OCI-LY1 (cell line): ENCODE measurements at regions not wholly inside any gene's neighbourhood (a gene's known extent, or its start where the extent isn't known, plus 50 kb on each side); places are given as distances from the start of the nearest gene placed in this dataset.

Experiments
- H2AFZ ChIP-seq: fragments of 200-600 bp; sonication (generic), shearing (Covaris generic); 2 replicates; pipeline ENCODE4 v1.6.0; 2014; ENCODE audit warnings: antibody characterized with exemption, mild to moderate bottlenecking, low read length
- H3F3A ChIP-seq: fragments of 200-600 bp; sonication (generic), shearing (Covaris generic); 2 replicates; pipeline ENCODE4 v1.6.0; 2014; ENCODE audit warnings: mild to moderate bottlenecking, antibody characterized with exemption, low read length, moderate library complexity; ENCODE audit not compliant: insufficient read depth
- H3K27ac ChIP-seq: fragments of 200-600 bp; sonication (generic); 2 replicates; pipeline ENCODE4 v1.5.1; 2014; ENCODE audit warnings: low read length, mixed run types, mild to moderate bottlenecking, low read depth; ENCODE audit not compliant: poor library complexity, severe bottlenecking
- H3K27me3 ChIP-seq: fragments of 200-600 bp; sonication (generic); 2 replicates; pipeline ENCODE4 v1.6.0; 2014; ENCODE audit warnings: antibody characterized with exemption, mild to moderate bottlenecking, low read length, moderate library complexity; ENCODE audit not compliant: insufficient read depth
- H3K36me3 ChIP-seq: fragments of 200-600 bp; sonication (generic); 2 replicates; pipeline ENCODE4 v1.6.1; 2014; ENCODE audit warnings: mild to moderate bottlenecking, antibody characterized with exemption, low read length, moderate library complexity, mixed read lengths; ENCODE audit not compliant: insufficient read depth
- H3K4me1 ChIP-seq: fragments of 200-600 bp; sonication (generic); 2 replicates; pipeline ENCODE4 v1.5.1; 2014; ENCODE audit warnings: mild to moderate bottlenecking, low read length, moderate library complexity; ENCODE audit not compliant: insufficient read depth, severe bottlenecking
- H3K4me2 ChIP-seq: fragments of 200-600 bp; sonication (generic), shearing (Covaris generic); 2 replicates; pipeline ENCODE4 v1.6.1; 2014; ENCODE audit warnings: low read length
- H3K4me3 ChIP-seq: fragments of 200-600 bp; sonication (generic); 2 replicates; pipeline ENCODE4 v1.5.1; 2014; ENCODE audit warnings: low read length, low read depth, mild to moderate bottlenecking, mixed read lengths; ENCODE audit not compliant: poor library complexity, severe bottlenecking
- H3K79me2 ChIP-seq: fragments of 200-600 bp; shearing (Covaris generic); 2 replicates; pipeline ENCODE4 v1.6.1; 2016; ENCODE audit warnings: mixed run types, low read length, mixed read lengths; ENCODE audit not compliant: insufficient read depth
- H3K9ac ChIP-seq: fragments of 200-600 bp; sonication (generic), shearing (Covaris generic); 2 replicates; pipeline ENCODE4 v1.6.1; 2014; ENCODE audit warnings: mild to moderate bottlenecking, low read length, mixed read lengths
- H3K9me2 ChIP-seq: fragments of 200-600 bp; sonication (generic), shearing (Covaris generic); 2 replicates; pipeline ENCODE4 v1.6.1; 2014; ENCODE audit warnings: low read depth, mild to moderate bottlenecking, low read length, mixed read lengths
- H3K9me3 ChIP-seq: fragments of 200-600 bp; shearing (Covaris generic); 2 replicates; pipeline ENCODE4 v1.6.1; 2014; ENCODE audit warnings: low read length, mixed read lengths
- H4K20me1 ChIP-seq: fragments of 200-600 bp; sonication (generic), shearing (Covaris generic); 2 replicates; pipeline ENCODE4 v1.6.0; 2016; ENCODE audit warnings: mild to moderate bottlenecking, low read length; ENCODE audit not compliant: insufficient read depth
- CTCF ChIP-seq: fragments of 200-600 bp; sonication (generic), shearing (Covaris generic); IDR thresholded peaks from 2 replicates; pipeline ENCODE4 v1.5.1; 2017; ENCODE audit warnings: mild to moderate bottlenecking, antibody characterized with exemption, low read length, moderate library complexity, mixed read lengths
- EZH2 ChIP-seq: fragments of 200-600 bp; sonication (generic), shearing (Covaris generic); IDR thresholded peaks from 2 replicates; pipeline ENCODE4 v1.8.0; 2017; ENCODE audit warnings: borderline replicate concordance, mixed run types, mild to moderate bottlenecking, antibody characterized with exemption, low read length, moderate library complexity, mixed read lengths

- TF ChIP-seq EZH2 (no peak), CTCF (no peak)
- Histone ChIP-seq H3K79me2 (no peaks in the 10 kb centered on the region), H3K4me1 (peaks cover 13% of the 10 kb centered on the region), H3K36me3 (no peaks in the 10 kb centered on the region), H3K27me3 (no peaks in the 10 kb centered on the region), H3K9me3 (no peaks in the 10 kb centered on the region), H3K4me2 (peak overlapping the region; percentile 35; the same call in 1 of the 2 replicates), H3K9ac (no peak overlapping the region), H3K4me3 (no peak overlapping the region), H3K9me2 (no peaks in the 10 kb centered on the region), H3K27ac (no peak overlapping the region), H2AFZ (no peak overlapping the region), H3F3A (no peaks in the 10 kb centered on the region), H4K20me1 (no peaks in the 10 kb centered on the region)
Measured at GRCh38 chr4:166535865-166536264, 662.8 kb downstream of the TLL1 start.

- Histone ChIP-seq H3K4me2 (no peak overlapping the region), H4K20me1 (no peaks in the 10 kb centered on the region), H3K9me3 (no peaks in the 10 kb centered on the region), H3K27me3 (no peaks in the 10 kb centered on the region), H2AFZ (no peak overlapping the region), H3K9ac (no peak overlapping the region), H3F3A (no peaks in the 10 kb centered on the region), H3K9me2 (no peaks in the 10 kb centered on the region), H3K36me3 (no peaks in the 10 kb centered on the region), H3K27ac (no peak overlapping the region), H3K4me1 (peaks cover 17% of the 10 kb centered on the region), H3K79me2 (no peaks in the 10 kb centered on the region), H3K4me3 (no peak overlapping the region)
- TF ChIP-seq EZH2 (no peak), CTCF (no peak)
Measured at GRCh38 chr4:166538491-166539005, 665.5 kb downstream of the TLL1 start.

GRCh38 chr4:166546009-166546408 lies 673.0 kb downstream of the TLL1 start:
- Histone ChIP-seq H3K4me1 (peaks cover 4% of the 10 kb centered on the region), H3K27ac (no peak overlapping the region), H3K4me2 (no peak overlapping the region), H3K36me3 (no peaks in the 10 kb centered on the region), H3K4me3 (no peak overlapping the region), H2AFZ (no peak overlapping the region), H3K9ac (no peak overlapping the region), H3K9me3 (no peaks in the 10 kb centered on the region), H3K79me2 (no peaks in the 10 kb centered on the region), H3K9me2 (no peaks in the 10 kb centered on the region), H3F3A (no peaks in the 10 kb centered on the region), H4K20me1 (no peaks in the 10 kb centered on the region), H3K27me3 (no peaks in the 10 kb centered on the region)
- TF ChIP-seq EZH2: no peak
- TF ChIP-seq CTCF: no peak
